H1 (cell line): ENCODE measurements at regions not wholly inside any gene's neighbourhood (a gene's known extent, or its start where the extent isn't known, plus 50 kb on each side); places are given as distances from the start of the nearest gene placed in this dataset.

Source experiments
- CTCF ChIA-PET: fragments of 300-600 bp; sonication (Branson Sonifier 250); formaldehyde crosslinking; loops from one replicate; lab custom pipeline; 2021; ENCODE audit not compliant: partially characterized antibody; lab: Charles Lee
- POLR2A ChIA-PET: fragments of 300-600 bp; sonication (Branson Sonifier 250); formaldehyde crosslinking; loops from one replicate; lab custom pipeline; 2021; ENCODE audit warnings: inconsistent platforms; ENCODE audit not compliant: partially characterized antibody; lab: Charles Lee
- DNase-seq, 2 experiments: peaks; one replicate each; pipeline versions ENCODE4 v3.0.0 to v3.0.0-alpha.2; 2010 to 2022; ENCODE audit warnings: low spot score in 2 of 2, low read depth in 1 of 2, mixed read lengths in 1 of 2
- FAIRE-seq: peaks from 2 replicates; lab custom pipeline; 2011; peaks lifted over from hg19 to GRCh38; lab: Jason Lieb, UNC
- H2AFZ ChIP-seq: 2 replicates; pipeline ENCODE4 v1.8.1; 2012; ENCODE audit warnings: low read length, inconsistent platforms
- H2AK5ac ChIP-seq: 2 replicates; pipeline ENCODE4 v1.6.1; 2013; ENCODE audit warnings: low read depth, low read length
- H2BK120ac ChIP-seq: replicated peaks from 2 replicates; pipeline ENCODE3; 2013; ENCODE audit warnings: low read depth, low read length, inconsistent platforms
- H2BK12ac ChIP-seq: 2 replicates; pipeline ENCODE4 v1.6.1; 2013; ENCODE audit warnings: low read depth, low read length
- H2BK15ac ChIP-seq: 2 replicates; pipeline ENCODE4 v1.6.1; 2013; ENCODE audit warnings: low read length
- H2BK20ac ChIP-seq: 2 replicates; pipeline ENCODE4 v1.6.1; 2013; ENCODE audit warnings: low read length
- H2BK5ac ChIP-seq: 2 replicates; pipeline ENCODE4 v1.6.1; 2013; ENCODE audit warnings: low read depth, low read length
- H3K14ac ChIP-seq: 2 replicates; pipeline ENCODE4 v1.6.1; 2013; ENCODE audit warnings: inconsistent platforms; ENCODE audit not compliant: insufficient read length
- H3K18ac ChIP-seq: 2 replicates; pipeline ENCODE4 v1.6.1; 2013; ENCODE audit warnings: low read length; ENCODE audit errors: extremely low read depth
- H3K23ac ChIP-seq: 2 replicates; pipeline ENCODE4 v1.6.1; 2013; ENCODE audit warnings: inconsistent platforms; ENCODE audit not compliant: insufficient read length
- H3K23me2 ChIP-seq: 2 replicates; pipeline ENCODE4 v1.6.1; 2013; ENCODE audit warnings: low read depth, low read length
- H3K27ac ChIP-seq: 2 replicates; pipeline ENCODE4 v1.6.1; 2011; ENCODE audit warnings: low read depth, low read length, inconsistent platforms
- H3K27me3 ChIP-seq, 4 experiments: replicated peaks in 1 of 4; 1 replicate in 1 of 4; 2 replicates in 3 of 4; pipeline versions ENCODE4 v1.6.1 to v1.8.1; 2011 to 2013; ENCODE audit warnings: low read length in 3 of 4, mild to moderate bottlenecking in 3 of 4, inconsistent platforms in 2 of 4, mixed read lengths in 2 of 4, moderate library complexity in 1 of 4; ENCODE audit not compliant: control insufficient read depth in 3 of 4, insufficient read depth in 3 of 4; ENCODE audit errors: extremely low read depth in 1 of 4
- H3K36me3 ChIP-seq, 4 experiments: 2 replicates each; pipeline versions ENCODE4 v1.6.1 to v1.8.1; 2011 to 2013; ENCODE audit warnings: mild to moderate bottlenecking in 4 of 4, low read length in 3 of 4, moderate library complexity in 2 of 4, control low read depth in 1 of 4, inconsistent platforms in 1 of 4; ENCODE audit not compliant: insufficient read depth in 4 of 4, control insufficient read depth in 2 of 4
- H3K4ac ChIP-seq: replicated peaks from 2 replicates; pipeline ENCODE3; 2013; ENCODE audit warnings: low read length, low read depth, mixed read lengths, inconsistent platforms; ENCODE audit not compliant: insufficient read length
- H3K4me1 ChIP-seq, 4 experiments: replicated peaks in 1 of 4; 1 replicate in 1 of 4; 2 replicates in 3 of 4; pipeline versions ENCODE4 v1.6.1 to v1.8.1; 2011 to 2013; ENCODE audit warnings: low read length in 3 of 4, inconsistent platforms in 2 of 4, mixed read lengths in 1 of 4; ENCODE audit not compliant: insufficient read depth in 4 of 4, control insufficient read depth in 3 of 4
- H3K4me2 ChIP-seq, 2 experiments: 2 replicates each; pipeline versions ENCODE4 v1.6.1 to v1.8.1; 2011 to 2013; ENCODE audit warnings: low read depth in 2 of 2, low read length in 2 of 2, control low read depth in 1 of 2, inconsistent platforms in 1 of 2, mild to moderate bottlenecking in 1 of 2; ENCODE audit not compliant: insufficient read depth in 1 of 2
- H3K4me3 ChIP-seq, 4 experiments: fragments of 200-600, 300-600 bp in 1 of 4; sonication (generic), shearing (Covaris generic), sonication (Bioruptor Twin) in 1 of 4; 2 replicates each; pipeline versions ENCODE4 v1.5.1 to v1.8.1; 2011 to 2016; ENCODE audit warnings: low read length in 4 of 4, low read depth in 3 of 4, control low read depth in 2 of 4, inconsistent platforms in 2 of 4, mild to moderate bottlenecking in 2 of 4, mixed read lengths in 1 of 4, moderate library complexity in 1 of 4; ENCODE audit not compliant: insufficient read depth in 2 of 4; ENCODE audit errors: extremely low read depth in 1 of 4
- H3K56ac ChIP-seq: replicated peaks from 2 replicates; pipeline ENCODE3; 2013; ENCODE audit warnings: low read depth, mild to moderate bottlenecking, mixed read lengths, low read length, inconsistent platforms; ENCODE audit not compliant: insufficient read length
- H3K79me1 ChIP-seq: 2 replicates; pipeline ENCODE4 v1.6.1; 2013; ENCODE audit warnings: low read depth, low read length, control low read depth
- H3K79me2 ChIP-seq, 2 experiments: 2 replicates each; pipeline versions ENCODE4 v1.6.1 to v1.8.1; 2012 to 2013; ENCODE audit warnings: low read length in 2 of 2, mild to moderate bottlenecking in 2 of 2, inconsistent platforms in 1 of 2; ENCODE audit not compliant: insufficient read depth in 2 of 2, control insufficient read depth in 1 of 2
- H3K9ac ChIP-seq, 4 experiments: replicated peaks in 1 of 4; 1 replicate in 1 of 4; 2 replicates in 3 of 4; pipeline versions ENCODE4 v1.6.1 to v1.8.1; 2011 to 2013; ENCODE audit warnings: low read depth in 3 of 4, low read length in 3 of 4, control low read depth in 2 of 4, mild to moderate bottlenecking in 2 of 4, moderate library complexity in 2 of 4, inconsistent platforms in 1 of 4; ENCODE audit errors: extremely low read depth in 1 of 4
- H3K9me3 ChIP-seq, 2 experiments: 2 replicates each; pipeline versions ENCODE4 v1.6.1 to v1.8.1; 2012 to 2013; ENCODE audit warnings: mild to moderate bottlenecking in 2 of 2, moderate library complexity in 2 of 2, control low read depth in 1 of 2, inconsistent platforms in 1 of 2, low read depth in 1 of 2, low read length in 1 of 2, mixed read lengths in 1 of 2; ENCODE audit not compliant: insufficient read depth in 2 of 2
- H4K20me1 ChIP-seq, 2 experiments: replicated peaks in 1 of 2; 2 replicates each; pipeline versions ENCODE3 to v1.8.1; 2011 to 2013; ENCODE audit warnings: inconsistent platforms in 2 of 2, low read length in 2 of 2, mild to moderate bottlenecking in 1 of 2; ENCODE audit not compliant: insufficient read depth in 2 of 2, control insufficient read depth in 1 of 2
- H4K5ac ChIP-seq: 2 replicates; pipeline ENCODE4 v1.6.1; 2013; ENCODE audit warnings: low read length, low read depth, mixed read lengths, inconsistent platforms; ENCODE audit not compliant: insufficient read length
- H4K8ac ChIP-seq: 2 replicates; pipeline ENCODE4 v1.8.0; 2013; ENCODE audit warnings: mild to moderate bottlenecking, moderate library complexity, low read length, inconsistent platforms; ENCODE audit not compliant: insufficient read depth; ENCODE audit errors: extremely low read depth
- H4K91ac ChIP-seq: replicated peaks from 2 replicates; pipeline ENCODE3; 2013; ENCODE audit warnings: low read length, mixed read lengths, inconsistent platforms; ENCODE audit not compliant: insufficient read length
- BRCA1 ChIP-seq: IDR thresholded peaks from 2 replicates; pipeline ENCODE4 v1.6.1; 2012; ENCODE audit warnings: low read depth, low read length, improper control_type of control experiment
- SIN3A ChIP-seq, 2 experiments: IDR thresholded peaks in 1 of 2; conservative IDR thresholded peaks in 1 of 2; 2 replicates each; pipeline ENCODE4 v1.6.1; 2011 to 2012; ENCODE audit warnings: low read length in 2 of 2, improper control_type of control experiment in 1 of 2, low read depth in 1 of 2, mild to moderate bottlenecking in 1 of 2
- WGBS, 2 experiments: shearing (Covaris generic) in 1 of 2; methylation state at CpG; one replicate each; pipeline versions ENCODE4 v1.1.6 to v1.1.7; 2013 to 2015; ENCODE audit warnings: low lambda C conversion rate in 2 of 2, mixed read lengths in 2 of 2, inconsistent platforms in 1 of 2, low coverage in 1 of 2, missing lambda C conversion rate in 1 of 2; ENCODE audit not compliant: insufficient replicate concordance in 2 of 2, insufficient coverage in 1 of 2, insufficient read length in 1 of 2; ENCODE audit errors: extremely low coverage in 1 of 2, missing lambda C conversion rate in 1 of 2; 5-methylcytosine and 5-hydroxymethylcytosine counted together

GRCh38 chr11:45530111-45530510, 135.3 kb downstream of the CHST1 start:
- H2BK120ac ChIP-seq: no peak overlapping the region
- H3K14ac ChIP-seq: no peak overlapping the region
- H3K79me2 ChIP-seq: no peaks in the 10 kb centered on the region
- H3K18ac ChIP-seq: no peak overlapping the region
- H3K56ac ChIP-seq: no peak overlapping the region
- ChIA-PET CTCF (interaction anchor here (2.5 kb wide), 1 partner anchor 159 kb away, joined by 8 read pairs; no protein-coding TSS in a partner anchor), POLR2A (interaction anchor here (0.8 kb wide), 1 partner anchor 59 kb away, joined by 3 read pairs; no protein-coding TSS in a partner anchor)
- FAIRE-seq (no peak), DNase-seq (no peak)
- no peaks in the 10 kb centered on the region for H3K79me1 ChIP-seq
- H2AK5ac ChIP-seq: no peak overlapping the region
- no peak overlapping the region for H3K4me2 ChIP-seq
- TF ChIP-seq SIN3A (conservative IDR thresholded peaks at IDR 0.05 in 1 of 2, IDR thresholded peaks at IDR 0.05 in 1 of 2; ENCODE audit: low read depth in 1 of 2, low read length in 2 of 2): no peak
- TF ChIP-seq BRCA1: no peak
- H3K4ac ChIP-seq: no peak overlapping the region
- no peak overlapping the region for H3K23ac ChIP-seq
- H3K4me3 ChIP-seq: no peak overlapping the region
- H2BK15ac ChIP-seq: no peak overlapping the region
- H4K20me1 ChIP-seq: no peaks in the 10 kb centered on the region
- no peaks in the 10 kb centered on the region for H3K9me3 ChIP-seq
- H2BK5ac ChIP-seq: no peak overlapping the region
- H2BK12ac ChIP-seq: no peak overlapping the region
- no peaks in the 10 kb centered on the region for H3K4me1 ChIP-seq
- H4K91ac ChIP-seq: no peak overlapping the region
- WGBS, 2 experiments: 79% methylated on average over 2 of the region's 2 CpGs; no CpG with 5 or more reads in 1 of the 2 experiments
- no peak overlapping the region for H3K27ac ChIP-seq
- H4K5ac ChIP-seq: no peak overlapping the region
- H3K36me3 ChIP-seq: no peaks in the 10 kb centered on the region
- no peaks in the 10 kb centered on the region for H3K27me3 ChIP-seq
- no peak overlapping the region; the same call in 1 of the 2 replicates for H2AFZ ChIP-seq
- no peaks in the 10 kb centered on the region for H3K23me2 ChIP-seq
- no peak overlapping the region for H4K8ac ChIP-seq
- no peak overlapping the region for H3K9ac ChIP-seq
- H2BK20ac ChIP-seq: no peak overlapping the region
